ENCODE measurements at regions not wholly inside any gene's neighbourhood (a gene's known extent, or its start where the extent isn't known, plus 50 kb on each side); places are given as distances from the start of the nearest gene placed in this dataset.
"Not testable (repeated sequence)": the region's sequence is repeated elsewhere in the genome, so short reads cannot be mapped to it uniquely, and the experiment has no call there.

GRCh38 chr1:21385022-21385421, 54.9 kb upstream of the NBPF3 start:
- no peak for DNase-seq

- no peak for DNase-seq
Measured at GRCh38 chr1:21384620-21385019, 55.3 kb upstream of the NBPF3 start.

GRCh38 chr1:21383785-21384401, 56.0 kb upstream of the NBPF3 start:
- DNase-seq: no peak

GRCh38 chr1:21381354-21381753, 58.6 kb upstream of the NBPF3 start:
- no peak for DNase-seq

GRCh38 chr1:21380147-21380546, 59.8 kb upstream of the NBPF3 start:
- not testable (repeated sequence) for DNase-seq

GRCh38 chr1:21379571-21379970, 60.4 kb upstream of the NBPF3 start:
- no peak for DNase-seq

- no peak for DNase-seq
Measured at GRCh38 chr1:21378705-21379494, 61.0 kb upstream of the NBPF3 start.

- DNase-seq: no peak
Measured at GRCh38 chr1:21372383-21372782, 67.6 kb upstream of the NBPF3 start.

GRCh38 chr1:21369905-21370304, 70.0 kb upstream of the NBPF3 start:
- DNase-seq: no peak

- peak; percentile 46 for DNase-seq
Measured at GRCh38 chr1:21368515-21369289, 71.2 kb upstream of the NBPF3 start.

GRCh38 chr1:21367973-21368514, 71.9 kb upstream of the NBPF3 start:
- not testable (repeated sequence) for DNase-seq

- no peak for DNase-seq
Measured at GRCh38 chr1:21366288-21366687, 73.6 kb upstream of the NBPF3 start.

- DNase-seq: no peak
Measured at GRCh38 chr1:21365036-21365435, 74.8 kb upstream of the ECE1 start.

- DNase-seq: no peak
Measured at GRCh38 chr1:21362096-21362495, 71.8 kb upstream of the ECE1 start.

- no peak for DNase-seq
Measured at GRCh38 chr1:21361506-21361905, 71.2 kb upstream of the ECE1 start.

- no peak for DNase-seq
Measured at GRCh38 chr1:21357161-21357560, 66.9 kb upstream of the ECE1 start.

GRCh38 chr1:21355956-21356355, 65.7 kb upstream of the ECE1 start:
- no peak for DNase-seq

GRCh38 chr1:21352586-21352985, 62.3 kb upstream of the ECE1 start:
- DNase-seq: no peak

GRCh38 chr1:21351901-21352300, 61.6 kb upstream of the ECE1 start:
- DNase-seq: no peak

GRCh38 chr1:21350202-21350885, 60.1 kb upstream of the ECE1 start:
- no peak for DNase-seq

GRCh38 chr1:21349693-21350092, 59.4 kb upstream of the ECE1 start:
- no peak for DNase-seq

- no peak for DNase-seq
Measured at GRCh38 chr1:21347072-21347581, 56.9 kb upstream of the ECE1 start.
